Fibroblast of peridontal ligament (primary cell): ENCODE measurements at regions not wholly inside any gene's neighbourhood (a gene's known extent, or its start where the extent isn't known, plus 50 kb on each side); places are given as distances from the start of the nearest gene placed in this dataset.
"Not testable (repeated sequence)": the region's sequence is repeated elsewhere in the genome, so short reads cannot be mapped to it uniquely, and the experiment has no call there.

ENCODE experiments used
- DNase-seq: peaks from one replicate; pipeline ENCODE4 v3.0.0-alpha.2; 2010; ENCODE audit errors: extremely low read depth

DNA sequence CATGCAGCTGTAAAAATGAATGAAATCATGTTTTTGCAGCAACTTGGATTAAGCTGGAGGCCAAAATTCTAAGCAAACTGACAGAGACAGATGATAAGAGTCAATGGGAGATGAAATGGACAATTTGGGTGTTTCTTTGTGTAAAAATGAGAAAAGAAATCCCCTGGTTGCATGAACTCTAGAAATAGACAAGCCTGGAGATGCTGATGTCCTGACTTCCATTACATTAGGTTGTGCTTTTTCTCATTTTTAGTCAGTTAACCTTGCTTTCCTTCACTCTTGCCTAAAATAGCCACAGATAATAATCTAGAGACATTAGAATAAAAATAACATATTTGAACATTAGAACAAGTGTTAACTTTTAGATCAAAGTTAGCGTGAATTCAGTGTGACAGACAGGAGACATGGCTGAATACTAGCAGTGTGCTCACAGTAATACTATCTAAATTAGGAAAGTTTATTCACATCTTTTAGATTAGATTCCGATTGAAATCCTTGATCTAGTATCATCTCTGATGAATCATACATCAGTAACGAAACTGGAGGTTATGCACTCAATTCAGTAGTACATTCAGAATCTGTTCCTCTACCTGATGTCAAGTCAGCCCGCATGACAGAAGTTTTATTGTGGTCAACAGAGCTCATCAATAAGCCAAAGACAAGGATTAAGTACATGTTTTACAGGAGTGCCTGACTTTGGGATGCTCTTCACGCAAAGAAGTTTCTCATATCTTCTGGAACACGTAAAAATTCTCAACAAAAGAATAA, 948.1 kb downstream of the TMEM121 start:
- not testable (repeated sequence) for DNase-seq

DNA sequence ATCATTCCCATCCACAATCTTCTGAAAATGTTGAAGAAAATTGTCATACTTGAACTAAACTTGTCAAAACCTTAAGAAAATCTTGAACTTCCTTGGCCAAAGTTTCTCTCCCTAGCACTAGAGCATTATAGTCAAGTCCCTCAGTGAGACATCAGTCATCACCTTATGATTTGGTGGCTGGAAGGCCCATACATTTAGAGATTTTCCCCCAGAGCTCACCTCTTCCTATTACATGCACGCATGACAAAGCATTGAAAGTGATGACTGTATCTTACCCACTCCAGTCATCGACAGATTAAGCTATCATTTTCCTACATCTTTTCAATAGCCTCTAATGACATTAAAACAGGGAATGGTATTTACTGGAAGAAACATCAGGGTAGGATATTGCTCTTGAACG, 948.8 kb downstream of the TMEM121 start:
- not testable (repeated sequence) for DNase-seq

DNA sequence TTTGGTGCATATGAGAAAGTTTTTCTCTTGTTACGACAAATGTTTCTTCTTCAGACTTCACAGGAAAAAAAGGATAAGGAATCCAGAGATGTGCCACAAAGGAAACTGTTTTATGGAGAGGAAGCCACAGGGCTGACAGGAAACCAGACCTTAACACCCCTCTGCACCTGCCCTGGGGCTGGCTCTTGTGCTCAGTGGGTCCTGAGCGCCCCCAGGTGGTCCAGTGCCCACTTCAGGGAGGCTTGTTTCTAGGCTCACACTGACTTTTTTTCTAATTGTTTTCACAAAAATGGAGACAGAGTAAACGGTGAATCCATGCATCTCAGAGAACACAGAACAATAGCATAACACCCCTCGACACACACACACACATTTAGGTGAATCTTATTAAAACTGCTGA, 951.2 kb downstream of the TMEM121 start:
- DNase-seq: not testable (repeated sequence)

DNA sequence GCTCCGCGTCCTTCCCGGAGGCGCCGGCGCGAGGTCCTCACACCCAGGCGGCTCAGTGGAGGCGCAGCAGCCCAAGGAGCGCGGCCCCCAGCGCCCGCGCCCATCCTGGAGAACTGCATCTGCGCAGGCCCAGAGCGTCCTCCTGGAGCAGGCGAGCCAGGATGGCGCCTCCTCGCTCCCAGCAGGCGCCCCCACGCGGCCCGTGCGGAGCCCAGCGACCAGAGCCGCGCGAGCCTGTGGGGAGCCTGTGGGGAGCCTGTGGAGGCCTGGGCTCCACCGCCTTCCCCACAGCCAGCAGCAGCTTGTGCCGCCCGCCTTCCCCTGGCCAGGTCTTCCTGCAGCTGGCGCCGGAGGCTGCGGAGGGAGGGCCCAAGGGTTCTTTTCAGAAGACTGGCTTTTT, 953.9 kb downstream of the TMEM121 start:
- not testable (repeated sequence) for DNase-seq

DNA sequence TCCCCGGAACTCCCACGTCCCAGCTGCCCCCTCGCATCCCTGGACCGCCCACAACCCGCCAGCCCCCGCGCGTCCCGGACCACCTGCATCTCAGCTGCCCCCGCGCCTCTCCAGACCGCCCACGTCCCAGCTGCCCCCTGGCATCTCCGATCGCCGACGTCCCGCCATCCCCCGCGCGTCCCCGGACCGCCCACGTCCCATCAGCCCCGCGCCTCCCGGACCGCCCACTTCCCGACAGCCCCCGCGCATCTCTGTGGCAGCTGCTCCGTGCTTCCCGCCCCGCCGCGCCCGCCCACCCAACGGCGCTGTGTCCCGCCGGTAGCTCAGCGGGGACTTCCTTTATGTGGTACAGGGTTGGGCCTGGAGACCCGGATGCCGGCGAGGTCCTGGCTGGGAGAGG, 955.8 kb downstream of the TMEM121 start:
- not testable (repeated sequence) for DNase-seq

DNA sequence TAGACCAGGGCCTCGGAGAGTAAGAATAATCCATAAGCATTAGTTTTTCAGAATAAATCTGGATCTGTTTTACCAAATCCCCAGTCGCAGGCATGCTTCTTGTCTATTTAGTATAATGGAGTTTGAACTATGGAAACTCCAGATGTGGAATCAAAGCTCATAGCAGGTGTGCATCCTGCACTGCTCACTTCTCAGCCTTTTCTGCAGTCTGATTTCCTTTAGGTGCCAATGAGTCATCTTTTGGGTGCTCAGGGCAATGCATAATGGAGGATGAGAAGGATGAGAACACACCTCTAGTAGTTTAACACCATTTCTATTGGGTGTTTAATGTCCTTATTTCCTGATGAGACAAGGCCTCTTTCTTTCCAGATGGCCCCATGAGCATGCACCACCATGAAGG, 961.2 kb downstream of the TMEM121 start:
- no peak for DNase-seq

DNA sequence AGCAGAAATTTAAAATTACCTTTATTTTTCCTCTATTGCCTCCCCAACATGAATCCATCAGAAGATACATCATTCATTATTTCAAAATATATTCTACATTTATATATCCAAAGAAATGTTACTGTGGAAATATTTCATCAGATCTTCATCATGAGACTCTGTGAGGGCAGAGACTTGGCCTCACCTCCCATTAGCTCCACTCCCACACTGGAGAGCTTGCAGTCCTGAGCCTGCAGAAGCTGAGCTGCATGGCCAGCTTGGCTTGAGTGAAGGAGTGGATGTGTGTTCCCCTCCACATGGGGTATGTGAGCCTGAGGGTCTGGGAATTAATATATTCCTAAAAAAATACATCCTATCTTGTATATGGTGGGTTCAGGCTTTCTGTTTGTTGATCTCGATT, 961.9 kb downstream of the TMEM121 start:
- DNase-seq: no peak

DNA sequence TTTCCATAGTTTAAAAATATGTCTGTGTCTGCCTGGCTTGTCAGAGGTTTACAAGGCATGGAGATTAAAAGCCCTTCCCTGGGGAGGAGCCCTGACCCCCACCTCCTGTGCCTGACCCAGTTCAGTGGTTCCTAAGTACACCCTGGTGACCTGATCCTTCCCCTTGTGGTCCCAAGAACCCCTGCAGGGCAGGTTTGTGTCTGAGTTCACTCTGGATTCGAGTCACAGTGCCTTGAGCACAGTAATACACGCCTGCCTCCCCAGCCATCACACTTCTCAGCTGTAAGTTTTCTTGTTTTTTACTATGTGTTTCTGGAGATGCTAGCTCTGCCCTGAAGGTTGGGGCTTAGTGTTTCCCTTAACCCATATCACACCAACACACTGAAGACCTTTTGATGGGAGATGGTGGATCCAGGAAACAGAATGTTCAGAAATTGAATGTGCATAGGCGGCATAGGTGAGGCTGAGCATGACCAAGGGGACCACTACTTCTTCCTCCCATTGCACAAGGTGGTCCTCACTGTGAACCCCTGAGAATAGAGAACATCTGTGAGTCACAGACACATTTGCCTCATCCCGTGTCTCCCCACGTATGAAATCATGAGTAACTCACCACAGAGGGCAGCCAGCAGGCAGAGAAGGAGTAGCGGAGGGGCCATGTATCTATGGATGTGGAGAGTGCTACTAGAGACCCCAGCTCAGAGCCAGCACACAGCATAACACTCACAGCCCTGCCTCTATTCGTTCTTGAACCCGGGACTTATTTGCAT, 962.9 kb downstream of the TMEM121 start:
- no peak for DNase-seq

DNA sequence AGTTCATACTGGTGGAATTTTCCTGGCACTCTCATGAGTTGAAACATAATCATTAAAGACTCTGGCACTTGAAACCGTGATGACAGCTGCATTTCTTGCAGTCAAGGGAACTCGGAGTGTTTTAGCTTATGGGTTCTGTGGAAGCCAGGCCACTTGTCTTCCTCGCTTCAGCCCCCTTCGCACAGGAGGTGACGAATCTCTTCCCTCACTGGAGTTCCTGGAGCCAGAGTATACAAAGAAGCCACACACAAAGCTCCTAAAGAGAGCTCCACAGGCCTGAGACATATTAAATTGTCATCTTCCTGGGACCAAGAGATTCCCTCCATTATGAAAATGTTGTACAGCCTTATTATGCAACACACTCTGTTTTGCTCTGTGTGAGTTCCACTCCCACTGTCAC, 964.1 kb downstream of the TMEM121 start:
- DNase-seq: no peak

DNA sequence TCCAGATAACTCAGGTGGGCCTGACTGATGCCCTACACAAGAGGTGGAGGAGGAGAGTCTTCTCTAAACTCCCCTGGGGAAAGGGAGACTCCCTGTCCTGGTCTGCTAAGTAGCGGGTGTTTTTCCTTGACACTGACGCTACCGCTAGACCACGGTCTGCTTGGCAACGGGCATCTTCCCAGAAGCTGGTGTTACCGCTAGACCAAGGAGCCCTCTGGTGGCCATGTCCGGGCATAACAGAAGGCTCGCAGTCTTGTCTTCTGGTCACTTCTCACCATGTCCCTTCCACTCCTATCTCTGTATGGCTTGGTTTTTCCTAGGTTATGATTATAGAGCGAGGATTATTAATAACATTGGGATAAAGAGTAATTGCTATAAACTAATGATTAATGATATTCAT, 965.5 kb downstream of the TMEM121 start:
- no peak for DNase-seq

DNA sequence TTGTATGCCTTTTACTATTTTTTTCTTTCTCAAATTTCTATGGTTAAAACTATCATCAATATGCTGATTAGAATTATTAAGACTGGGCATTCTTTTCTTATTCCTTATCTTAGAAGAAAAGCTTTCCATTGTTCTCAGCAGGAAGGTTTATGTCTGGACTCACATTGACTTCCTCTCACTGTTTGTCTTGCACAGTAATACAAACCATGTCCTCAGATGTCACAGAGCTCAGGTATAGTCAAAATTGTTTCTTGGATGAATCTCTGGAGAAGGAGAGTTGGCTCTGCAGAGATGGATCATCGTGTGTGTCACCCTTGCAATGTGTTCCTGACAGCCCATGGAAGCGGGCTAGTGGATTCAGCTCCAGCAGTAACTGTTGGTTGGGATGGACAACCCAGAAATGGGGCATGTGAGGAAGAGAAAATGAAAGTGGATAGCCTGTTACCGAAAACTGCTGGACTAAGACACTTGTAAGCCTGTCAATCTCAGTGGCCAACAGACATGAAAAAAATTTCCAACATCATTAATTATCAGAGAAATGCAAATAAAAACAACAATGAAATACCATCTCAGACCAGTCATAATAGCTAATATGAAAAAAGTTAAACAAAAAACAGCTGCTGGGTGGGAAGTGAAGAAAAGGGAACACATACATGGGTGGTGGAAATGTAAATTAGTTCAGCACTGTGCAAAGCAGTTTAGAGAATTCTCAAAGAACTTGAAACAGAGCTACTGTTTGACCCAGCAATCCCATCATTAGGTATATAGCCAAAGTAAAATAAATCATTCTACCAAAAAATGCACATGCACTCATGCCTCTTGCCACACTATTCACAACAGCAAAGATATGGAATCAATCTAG, 967.8 kb downstream of the TMEM121 start:
- no peak for DNase-seq

DNA sequence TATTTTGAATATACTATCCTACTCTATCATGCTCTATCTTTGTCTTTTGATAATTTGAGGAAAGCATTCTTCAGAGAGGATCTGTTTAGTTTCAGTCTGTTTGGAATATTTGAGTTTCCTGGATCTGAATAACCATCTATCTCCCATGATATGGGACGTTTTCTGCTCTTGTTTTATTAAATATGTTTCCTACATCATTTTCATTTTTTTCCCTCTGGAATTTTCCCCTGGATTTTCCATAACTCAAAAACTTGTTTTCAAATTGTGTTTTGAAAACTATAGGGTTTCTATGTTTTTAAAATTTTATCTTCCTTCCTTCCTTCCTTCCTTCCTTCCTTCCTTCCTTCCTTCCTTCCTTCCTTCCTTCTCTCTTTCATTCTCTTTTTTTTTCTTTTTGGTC, 974.2 kb downstream of the TMEM121 start:
- no peak for DNase-seq

DNA sequence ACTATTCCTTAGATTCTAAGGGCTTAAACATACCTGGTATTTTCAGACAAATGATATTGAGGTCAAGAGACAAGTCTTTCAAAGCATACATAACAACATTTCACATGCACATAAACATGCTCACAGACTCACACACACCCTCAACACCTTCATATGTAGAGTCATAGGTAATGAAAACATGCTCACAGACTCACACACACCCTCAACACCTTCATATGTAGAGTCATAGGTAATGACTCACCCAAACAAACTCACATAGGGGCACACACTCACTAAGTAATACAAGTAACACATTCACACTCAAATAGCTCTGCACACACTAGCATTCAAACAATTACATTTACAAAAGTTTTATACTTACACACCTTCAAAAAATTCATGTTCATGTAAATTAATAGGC, 975.5 kb downstream of the TMEM121 start:
- no peak for DNase-seq

DNA sequence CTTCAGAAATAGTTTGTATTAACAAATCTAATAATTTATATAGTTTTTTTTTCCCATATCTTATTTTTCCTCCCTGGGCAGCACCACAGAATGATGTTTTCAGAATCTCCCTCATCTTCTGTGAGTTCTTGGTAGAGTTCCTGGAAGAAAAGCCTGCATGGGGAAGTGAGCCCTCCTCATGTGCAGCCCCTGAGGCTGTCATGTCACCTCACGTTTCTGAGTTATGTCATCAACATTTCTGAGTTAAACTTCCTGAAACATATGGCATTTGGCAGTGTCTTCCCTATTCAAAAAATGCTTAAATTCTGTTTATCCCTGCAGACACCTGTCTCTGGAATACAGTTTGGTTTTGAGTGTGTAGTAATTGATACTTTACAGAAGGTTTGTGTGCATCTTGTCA, 979.0 kb downstream of the TMEM121 start:
- no peak for DNase-seq

DNA sequence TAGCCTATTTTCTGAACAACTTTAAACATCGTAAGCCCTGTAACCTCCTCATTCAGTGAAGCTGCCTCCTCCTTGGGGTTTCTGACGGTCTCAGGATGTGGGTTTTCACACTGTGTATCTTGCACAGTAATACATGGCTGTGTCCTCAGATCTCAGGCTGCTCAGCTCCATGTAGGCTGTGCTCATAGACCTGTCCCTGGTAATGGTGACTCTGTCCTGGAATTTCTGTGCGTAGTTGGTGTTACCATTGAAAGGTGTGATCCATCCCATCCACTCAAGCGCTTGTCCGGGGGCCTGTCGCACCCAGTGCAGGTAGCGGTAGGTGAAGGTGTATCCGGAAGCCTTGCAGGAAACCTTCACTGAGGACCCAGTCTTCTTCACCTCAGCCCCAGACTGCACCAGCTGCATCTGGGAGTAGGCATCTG, 980.5 kb downstream of the TMEM121 start:
- DNase-seq: no peak

DNA sequence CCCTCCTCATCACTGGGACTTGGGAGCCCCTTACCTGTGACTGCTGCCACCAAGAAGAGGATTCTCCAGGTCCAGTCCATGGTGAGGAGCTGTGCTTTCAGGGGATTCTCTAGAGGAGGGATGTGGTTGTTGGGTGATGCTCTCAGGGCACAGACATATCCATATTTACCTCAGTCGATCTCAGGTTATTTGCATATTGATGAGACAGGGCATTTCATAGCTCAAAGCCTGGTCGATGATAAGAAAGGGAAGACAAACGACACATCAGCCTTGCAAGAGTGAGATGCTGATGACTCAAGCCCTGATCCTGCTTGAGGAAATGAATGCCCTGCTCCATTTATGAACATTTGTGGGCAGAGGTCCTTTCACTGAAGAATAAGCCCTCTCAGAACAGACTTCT, 981.0 kb downstream of the TMEM121 start:
- no peak for DNase-seq

DNA sequence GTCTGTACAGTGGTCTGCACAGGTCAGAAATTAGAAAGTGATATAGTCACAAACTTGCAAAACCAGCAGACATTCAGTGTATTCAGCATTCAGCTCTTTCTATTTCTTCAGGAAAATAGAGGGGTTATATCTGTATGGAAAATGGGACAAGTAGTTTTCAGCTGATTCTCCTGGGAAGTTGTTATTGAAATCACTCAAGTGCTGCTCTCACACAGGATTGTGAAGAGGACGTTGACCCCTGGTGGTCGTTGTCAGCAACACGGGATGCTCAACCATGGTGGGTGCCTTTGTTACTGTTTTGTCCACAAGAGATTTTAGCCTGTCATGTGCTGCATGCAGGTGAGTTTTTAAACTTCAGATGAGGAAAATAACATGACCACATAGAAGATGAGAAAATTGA, 981.8 kb downstream of the TMEM121 start:
- no peak for DNase-seq

DNA sequence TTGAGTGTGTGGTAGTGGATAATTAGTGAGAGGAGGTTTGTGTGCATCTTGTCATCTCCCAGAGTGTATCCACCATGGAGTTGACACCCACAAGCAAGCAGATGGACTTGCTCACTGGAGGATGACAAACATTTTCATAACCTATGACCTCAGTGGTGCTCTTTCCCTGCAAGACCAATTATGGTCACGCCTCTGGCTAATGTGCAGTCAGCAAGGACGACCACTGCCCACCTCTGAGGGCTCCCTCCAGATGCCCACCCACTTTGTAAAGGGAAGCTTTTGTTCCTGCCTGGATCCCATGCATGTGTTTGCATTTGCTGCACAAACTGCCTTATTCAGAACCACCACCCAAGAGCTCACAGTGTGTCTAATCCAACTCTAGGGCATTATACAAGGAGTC, 982.8 kb downstream of the TMEM121 start:
- DNase-seq: no peak

DNA sequence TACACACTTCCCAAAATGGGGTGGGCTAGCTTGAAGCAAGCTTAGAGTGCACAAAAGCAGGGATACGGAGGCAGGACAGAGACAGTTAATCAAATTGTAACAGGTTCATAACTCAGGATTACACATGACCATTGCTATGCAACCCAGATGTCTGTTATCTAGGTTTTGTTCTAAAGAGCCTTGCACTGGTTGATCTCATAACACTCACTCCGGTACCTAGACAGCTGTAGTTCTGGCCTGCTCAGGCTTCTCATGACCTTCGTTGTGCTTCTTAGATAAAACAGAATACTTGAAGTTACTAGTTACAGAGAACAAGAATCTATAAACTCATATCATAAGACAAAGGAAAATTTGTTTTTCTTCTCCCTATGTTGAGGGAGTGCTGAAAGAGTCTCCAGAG, 983.4 kb downstream of the TMEM121 start:
- no peak for DNase-seq

DNA sequence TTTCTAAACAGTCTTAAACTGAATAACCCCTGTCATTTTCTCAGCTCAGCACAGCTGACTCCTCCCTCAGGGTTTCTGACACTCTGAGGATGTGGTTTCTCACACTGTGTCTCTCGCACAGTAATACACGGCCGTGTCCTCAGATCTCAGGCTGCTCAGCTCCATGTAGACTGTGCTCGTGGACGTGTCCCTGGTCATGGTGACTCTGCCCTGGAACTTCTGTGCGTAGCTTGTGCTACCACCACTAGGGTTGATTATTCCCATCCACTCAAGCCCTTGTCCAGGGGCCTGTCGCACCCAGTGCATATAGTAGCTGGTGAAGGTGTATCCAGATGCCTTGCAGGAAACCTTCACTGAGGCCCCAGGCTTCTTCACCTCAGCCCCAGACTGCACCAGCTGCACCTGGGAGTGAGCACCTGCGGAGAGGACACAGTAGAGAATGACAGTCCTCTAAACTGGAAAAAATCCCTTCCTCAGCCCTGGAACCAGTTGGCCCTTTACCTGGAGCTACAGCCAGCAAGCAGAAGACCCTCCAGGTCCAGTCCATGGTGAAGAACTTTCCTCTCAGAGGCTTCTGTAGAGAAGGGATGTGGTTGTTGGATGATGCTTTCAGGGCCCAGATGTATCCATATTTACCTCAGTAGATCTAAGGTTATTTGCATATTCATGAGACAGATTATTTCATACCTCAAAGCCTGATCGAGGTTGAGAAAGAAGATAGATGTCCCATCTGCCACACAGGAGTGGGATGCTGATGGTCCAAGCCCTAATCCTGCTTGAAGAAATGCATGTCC, 984.8 kb downstream of the TMEM121 start:
- no peak for DNase-seq

DNA sequence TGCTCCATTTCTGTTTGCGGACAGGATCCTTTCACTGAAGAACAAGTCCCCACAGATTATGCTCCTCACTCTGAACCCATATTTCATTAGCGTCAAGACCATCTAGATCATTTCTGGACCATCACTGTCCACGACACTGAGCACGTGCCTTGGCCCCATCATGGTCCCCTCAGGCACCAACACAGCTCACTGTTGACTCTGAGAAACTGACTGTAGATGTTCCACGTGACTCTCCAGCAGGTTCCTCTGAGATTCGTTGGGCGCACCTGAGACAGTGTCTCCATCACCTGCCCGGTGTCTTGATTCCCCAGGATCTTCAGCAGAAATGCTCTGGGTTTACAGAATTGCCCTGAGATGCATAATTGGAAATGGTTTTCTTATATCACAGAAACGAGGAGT, 985.4 kb downstream of the TMEM121 start:
- DNase-seq: no peak

DNA sequence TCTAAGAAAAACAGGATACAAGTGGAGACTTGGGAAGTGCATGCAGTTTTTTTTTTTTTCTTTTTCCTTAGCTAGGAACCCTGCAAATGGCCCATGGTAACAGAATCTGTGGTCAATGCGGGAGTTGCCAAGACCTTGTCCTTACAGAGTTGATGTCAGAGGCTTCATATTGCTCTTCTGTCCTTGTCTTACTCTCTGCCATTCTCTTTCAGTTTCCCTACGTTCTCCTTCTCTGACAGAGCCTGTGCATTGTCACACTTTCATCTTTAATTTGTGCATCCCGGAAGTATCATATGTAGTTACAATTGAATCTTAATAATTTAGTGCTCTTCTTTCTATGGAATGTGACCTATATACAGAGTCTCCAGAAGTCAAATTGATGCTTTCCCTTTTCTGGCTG, 986.9 kb downstream of the TMEM121 start:
- DNase-seq: no peak
